ENCODE measurements at regions not wholly inside any gene's neighbourhood (a gene's known extent, or its start where the extent isn't known, plus 50 kb on each side); places are given as distances from the start of the nearest gene placed in this dataset.

GRCh38 chr6:141780296-141780695 is 352.4 kb upstream of the GJE1 start:
- no peak for TF ChIP-seq CTCF (IDR thresholded peaks at IDR 0.05; ENCODE audit: insufficient read depth, low read length, poor library complexity, severe bottlenecking)
- TF ChIP-seq EZH2phosphoT487 (conservative IDR thresholded peaks at IDR 0.05; ENCODE audit: low read length): no peak
